ENCODE measurements at regions not wholly inside any gene's neighbourhood (a gene's known extent, or its start where the extent isn't known, plus 50 kb on each side); places are given as distances from the start of the nearest gene placed in this dataset.

DNA sequence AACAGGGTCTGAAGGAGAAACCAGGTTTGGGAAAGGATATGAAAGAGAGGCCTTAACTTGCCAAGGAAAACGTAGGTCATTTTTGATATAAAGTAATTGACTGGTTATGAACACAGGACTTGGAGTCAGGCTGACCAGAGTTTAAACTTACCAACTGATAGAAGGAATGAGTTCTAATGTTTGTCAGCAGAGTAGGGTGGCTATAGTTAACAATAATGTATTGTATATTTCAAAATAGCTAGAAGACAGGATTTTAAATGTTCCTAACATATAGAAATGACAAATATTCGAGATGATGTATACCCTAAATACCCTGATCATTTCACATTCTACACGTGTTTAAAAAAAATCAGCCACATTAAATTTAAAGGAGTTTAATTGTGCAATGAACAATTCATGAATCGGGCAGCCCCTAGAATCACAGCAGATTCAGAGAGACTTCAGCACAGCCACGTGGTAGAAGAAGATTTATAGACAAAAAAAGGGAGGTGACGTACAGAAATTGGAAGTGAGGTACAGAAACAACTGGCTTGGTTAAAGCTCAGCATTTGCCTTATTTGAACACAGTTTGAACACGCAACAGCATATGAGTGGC, 52.5 kb upstream of the PLEKHG7 start:
- DNase-seq: no peak

DNA sequence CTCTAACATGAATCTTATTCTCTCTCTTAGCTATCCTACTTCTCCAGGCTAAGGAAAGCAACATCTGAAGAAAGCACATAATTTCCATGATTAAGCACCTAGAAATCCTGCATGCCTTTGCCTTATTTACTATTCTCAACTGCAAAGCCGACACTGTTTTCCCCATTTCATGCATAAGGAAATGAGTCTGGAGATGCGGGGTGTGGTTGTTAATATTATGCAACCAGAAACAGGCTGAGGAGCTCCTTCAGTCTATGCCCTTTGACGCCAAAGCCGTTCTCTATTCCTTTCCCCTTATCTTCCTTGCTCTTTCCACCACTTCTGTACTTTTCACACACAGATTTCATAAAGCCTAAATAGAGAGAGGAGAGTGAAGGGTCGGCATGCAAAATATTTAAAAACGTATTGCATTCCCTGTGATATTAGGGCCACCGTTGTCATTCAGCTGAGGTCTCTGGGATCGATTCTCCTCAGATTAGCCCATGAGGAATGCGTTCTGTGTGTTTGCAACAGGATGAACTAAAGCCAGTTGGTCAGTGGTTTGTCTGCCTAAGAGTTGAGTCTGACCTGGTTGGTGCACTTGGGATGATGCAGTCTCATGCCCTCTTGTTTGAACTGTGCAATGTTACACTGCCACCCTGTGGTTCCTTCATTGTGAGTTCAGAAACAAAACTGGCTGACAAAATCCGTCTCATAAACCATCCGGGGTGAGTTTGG, 53.1 kb upstream of the PLEKHG7 start:
- peak; percentile 34 to 47 for DNase-seq

DNA sequence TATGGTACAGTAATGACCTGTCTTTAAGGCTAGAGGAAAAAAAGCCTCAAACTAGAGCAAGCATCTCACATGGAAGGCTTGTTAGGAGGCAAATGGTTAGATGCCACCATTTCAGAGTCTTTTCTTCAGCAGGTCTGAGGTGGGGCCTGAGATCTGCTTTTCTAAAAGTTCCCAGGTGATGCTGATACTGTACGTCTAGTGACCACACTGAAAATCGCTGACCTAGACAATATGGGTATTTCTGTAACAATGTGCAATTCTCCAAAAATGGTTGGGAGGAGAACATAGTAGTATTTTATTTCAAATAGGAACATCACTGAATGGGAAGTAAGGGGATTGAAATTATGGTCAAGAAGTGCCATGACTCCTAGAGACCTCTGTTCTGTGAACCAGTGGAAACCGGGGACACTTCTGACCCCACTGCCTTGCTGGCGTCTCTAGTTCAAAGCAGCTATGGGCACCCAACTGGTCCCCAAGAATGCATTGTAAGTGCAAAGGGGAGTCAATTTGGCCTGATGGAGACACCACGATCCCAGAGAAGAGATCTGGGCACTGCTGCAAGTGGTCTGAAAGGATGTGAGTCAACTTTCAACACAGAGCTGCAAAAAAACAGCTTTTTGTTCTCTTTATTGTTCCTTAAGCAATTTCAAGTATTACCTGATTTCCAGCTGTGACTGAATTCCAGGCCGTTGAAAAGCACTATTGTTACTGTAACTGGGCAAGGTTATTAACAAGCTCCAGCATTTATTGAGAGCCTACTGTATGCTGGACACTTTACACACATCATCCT, 54.4 kb upstream of the PLEKHG7 start:
- DNase-seq: no peak

DNA sequence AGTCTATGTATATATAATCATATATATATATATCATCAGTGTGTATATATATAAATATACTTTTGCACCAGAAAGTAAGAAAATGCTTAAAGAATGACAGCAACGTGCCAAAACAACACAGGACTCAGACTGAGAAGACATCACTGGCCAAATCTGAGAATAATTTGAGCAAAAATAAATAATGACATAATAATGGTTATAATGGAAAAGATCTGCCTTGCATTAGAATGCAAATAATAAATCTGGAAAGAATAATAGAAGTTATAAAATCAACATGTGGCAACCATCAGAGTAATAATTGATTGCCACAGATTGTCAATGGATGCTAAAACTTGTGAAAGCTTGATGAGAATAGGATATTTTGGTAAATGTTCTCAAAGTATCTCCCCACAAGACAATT, 61.5 kb upstream of the PLEKHG7 start:
- DNase-seq: no peak

DNA sequence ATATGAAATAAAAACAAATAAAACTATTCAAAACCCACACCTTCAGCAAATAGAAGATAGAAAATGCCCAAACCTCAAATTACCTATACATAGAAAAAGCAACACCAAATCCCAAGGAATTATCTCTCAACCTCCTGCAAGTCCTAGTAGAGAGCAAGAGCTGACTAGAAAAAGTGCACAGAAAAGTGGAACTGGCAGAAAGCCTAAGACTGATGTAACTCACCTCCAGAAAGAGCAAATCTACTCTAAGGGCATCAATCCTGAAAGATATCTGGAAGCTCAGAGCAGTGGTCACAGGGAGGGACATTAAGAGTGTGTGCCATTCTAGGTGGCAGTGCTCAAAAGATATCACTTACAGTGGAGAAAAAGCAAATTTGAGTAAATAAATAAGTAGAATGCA, 62.1 kb upstream of the PLEKHG7 start:
- no peak for DNase-seq

DNA sequence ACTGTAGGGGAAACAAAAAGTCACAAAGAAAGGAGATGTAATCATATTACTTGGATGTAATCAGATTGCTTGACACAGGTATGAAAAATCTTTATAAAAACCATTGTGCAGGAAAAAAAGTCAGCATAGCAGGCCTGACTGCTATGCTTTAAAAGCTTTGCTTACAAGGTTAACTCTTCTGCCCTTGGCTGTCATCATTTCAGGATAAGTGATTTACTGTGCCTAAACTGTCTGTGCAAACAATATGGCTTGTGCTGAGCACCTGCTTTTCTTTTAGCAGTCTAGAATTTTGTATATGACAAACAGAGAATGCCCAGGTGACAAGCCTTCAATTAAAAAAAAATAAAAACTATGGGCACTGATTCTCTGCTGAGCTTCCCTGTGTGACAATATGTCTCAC, 63.8 kb upstream of the PLEKHG7 start:
- DNase-seq: no peak

DNA sequence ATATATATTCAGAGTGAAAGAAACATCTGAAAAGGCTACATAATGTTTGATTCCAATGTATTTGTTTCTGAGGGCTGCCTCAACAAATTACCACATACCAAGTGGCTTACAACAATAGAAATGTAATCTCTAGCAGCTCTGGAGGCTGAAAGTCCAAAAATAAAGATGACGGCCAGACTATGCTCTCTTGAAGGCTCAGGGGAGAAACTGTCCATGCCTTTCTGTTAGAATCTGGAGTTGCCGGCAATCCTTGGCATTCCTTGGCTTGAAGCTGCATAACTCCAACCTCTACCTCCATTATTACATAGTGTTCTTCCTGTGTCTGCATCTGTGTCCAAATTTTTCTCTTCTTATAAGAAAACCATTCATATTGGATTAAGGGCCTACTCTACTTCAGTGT, 68.1 kb upstream of the PLEKHG7 start:
- no peak for DNase-seq

DNA sequence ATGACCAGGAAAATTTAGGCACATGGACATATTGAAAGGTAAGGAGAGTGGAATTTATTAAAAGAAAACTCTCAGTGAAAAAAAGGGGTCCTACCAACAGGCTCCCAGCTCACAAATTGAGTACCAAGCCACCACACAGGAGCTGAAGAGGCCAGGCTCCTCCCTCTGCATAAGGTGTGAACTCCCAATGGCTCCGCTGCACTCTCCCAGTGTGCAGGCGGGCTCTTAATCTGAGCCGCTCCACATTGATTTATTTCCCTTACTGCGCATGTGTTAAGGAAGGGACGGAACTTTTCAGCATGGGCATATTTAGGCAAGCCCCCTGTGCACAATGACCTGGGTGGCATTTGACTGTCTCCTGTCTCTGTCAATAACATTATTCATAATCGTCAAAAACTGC, 68.6 kb upstream of the PLEKHG7 start:
- DNase-seq: no peak

DNA sequence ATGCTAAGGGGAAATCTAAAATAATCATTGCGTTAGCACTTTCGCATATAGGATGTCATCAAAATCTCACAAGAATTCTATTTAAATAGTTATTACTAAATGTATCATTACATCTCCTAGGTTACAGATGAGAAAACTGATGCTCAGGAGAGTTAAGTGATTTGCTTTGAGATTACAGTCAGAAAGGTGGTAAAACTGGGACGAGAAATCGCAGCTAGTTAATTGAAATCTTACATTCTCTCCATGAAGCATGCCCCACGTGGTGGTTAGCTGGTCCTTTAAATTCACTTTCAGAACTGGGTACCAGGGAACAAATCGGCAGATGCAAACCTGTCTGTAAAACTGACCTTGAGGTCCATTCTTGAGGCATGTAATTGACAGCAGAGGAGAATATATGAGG, 71.8 kb upstream of the PLEKHG7 start:
- no peak for DNase-seq

DNA sequence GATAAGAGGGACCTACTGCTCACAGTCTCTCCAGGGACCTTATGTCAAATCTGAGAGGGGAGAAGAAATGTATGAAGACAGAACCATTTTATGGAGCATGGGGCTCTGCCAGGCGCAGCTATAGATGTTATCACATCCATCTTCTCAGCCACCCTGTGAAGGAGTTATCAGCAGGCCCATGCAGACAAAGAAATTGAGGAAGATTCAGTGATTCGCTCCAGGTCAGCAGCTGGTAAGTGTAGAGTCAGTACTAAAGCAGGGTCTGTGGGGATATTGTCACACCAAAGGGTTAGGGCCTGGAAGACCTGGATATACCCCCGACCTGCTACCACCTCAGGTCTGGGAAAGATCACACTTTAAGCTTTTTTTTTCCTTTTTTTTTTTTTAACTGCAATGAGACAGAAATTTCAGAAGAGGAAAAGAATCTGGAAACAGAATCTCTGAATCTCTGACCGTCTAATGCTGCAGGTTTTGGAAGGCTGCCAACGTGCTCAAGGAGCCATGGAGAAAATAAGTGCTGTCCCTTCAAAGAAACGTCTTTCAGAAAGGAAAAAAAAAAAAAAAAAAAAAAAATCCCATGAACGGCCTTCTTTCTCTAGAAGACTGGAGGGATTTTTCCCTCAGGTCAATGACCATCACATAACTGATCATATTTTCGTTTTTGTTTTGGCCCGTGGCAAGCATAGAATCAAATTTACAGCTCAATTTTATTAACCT, 73.3 kb upstream of the PLEKHG7 start:
- DNase-seq: no peak

DNA sequence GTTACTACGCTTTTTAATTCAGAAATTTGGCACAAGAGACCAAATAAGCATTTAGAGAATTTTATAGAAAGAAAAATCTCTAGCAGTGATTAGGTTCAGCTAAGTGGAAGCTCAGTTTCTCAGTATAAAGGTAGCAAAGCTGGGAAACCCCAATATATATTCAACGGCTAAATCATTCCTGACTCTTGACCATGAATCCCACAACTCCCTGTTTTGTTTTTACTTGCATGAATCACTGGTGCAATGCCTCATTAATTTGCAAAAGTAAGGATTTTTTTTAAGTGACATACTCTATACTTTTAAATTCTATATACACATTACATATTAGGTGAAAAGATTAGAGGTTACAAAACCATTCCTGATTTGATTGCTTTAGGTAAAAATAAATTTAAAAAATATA, 74.3 kb upstream of the PLEKHG7 start:
- no peak for DNase-seq

DNA sequence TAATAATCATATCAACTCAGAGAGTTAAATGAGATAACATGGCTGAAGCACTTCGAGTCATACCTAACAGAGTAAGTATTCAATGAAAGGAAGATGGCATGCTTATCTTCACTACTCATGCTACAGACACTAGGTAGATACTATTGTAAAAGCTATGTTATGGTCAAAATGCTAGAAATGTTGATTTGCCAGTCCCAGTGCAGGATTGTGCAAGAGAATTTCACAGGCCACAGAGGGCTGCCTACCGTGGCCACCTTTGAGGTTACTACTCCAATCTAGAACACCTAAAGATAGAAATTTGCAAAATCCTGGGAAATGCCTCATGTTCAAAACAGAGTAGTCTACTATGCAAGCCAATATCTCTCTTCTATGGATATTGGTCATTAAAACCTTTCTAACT, 75.3 kb upstream of the PLEKHG7 start:
- DNase-seq: no peak

DNA sequence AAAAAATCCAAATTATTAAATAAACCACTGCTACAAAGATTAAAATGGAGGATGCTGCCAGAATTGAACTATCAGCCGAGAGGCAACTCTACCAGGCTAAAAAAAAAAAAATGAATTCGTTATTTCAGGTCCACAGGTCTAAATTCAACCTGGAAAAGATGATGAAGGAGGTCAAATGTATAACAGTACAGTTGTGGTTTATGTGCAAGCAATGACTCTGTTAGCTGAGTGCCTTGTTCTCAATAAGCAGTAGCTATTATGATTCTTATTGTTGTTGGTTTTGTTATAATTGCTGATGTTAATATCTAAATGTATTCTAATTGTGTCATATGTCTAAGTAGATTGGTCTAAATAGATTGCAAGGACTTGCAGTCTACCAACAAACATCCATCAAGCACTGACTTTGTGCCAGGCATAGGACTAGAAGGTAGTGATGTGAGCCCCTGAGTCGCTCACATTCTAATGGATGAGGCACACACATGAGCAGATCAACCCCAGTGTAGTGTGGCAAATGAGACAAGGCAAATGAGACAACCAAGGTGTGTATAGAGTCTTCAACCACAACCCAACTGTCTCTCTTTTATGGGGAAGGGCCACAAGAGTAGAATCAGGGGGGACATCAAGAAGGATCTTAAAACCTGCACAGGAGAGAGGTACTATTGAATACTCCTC, 77.0 kb upstream of the PLEKHG7 start:
- no peak for DNase-seq

DNA sequence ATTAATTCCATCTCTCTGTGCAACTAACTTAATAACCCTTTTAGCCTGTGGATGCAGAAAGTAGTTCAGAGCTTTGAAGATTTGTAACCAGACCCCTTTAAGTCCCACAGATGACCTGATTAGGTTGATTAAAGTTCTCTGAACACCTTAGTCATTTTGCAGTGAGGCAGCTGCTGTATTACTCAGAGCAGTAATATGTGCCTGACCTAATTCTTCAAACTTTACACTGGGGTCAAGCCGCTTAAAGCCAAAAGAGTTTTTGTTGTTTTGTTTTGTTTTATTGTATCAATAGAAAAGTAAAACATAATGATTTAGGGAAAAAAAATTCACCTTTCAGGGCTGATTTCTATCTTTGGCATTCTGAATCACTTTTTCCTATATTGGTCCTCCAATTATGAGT, 78.6 kb upstream of the PLEKHG7 start:
- no peak for DNase-seq

DNA sequence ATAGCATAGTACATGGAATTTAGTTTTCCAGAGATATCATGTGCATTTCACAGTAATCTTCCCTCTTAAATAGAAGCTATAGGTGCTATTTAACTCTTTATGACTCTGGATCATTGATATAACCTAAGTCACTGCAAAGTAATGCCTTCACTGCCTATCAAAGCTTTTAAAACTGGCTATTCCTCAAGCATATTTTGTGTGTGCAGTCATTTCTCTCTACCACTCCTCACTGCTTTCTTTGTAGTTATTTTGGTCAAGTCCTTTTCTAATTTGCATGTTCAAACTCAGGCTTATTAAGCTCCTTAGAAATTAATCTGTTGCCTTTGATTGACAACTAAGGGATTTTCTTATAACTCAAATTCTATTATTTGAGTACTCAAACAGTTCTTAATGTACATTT, 79.4 kb upstream of the PLEKHG7 start:
- DNase-seq: no peak

DNA sequence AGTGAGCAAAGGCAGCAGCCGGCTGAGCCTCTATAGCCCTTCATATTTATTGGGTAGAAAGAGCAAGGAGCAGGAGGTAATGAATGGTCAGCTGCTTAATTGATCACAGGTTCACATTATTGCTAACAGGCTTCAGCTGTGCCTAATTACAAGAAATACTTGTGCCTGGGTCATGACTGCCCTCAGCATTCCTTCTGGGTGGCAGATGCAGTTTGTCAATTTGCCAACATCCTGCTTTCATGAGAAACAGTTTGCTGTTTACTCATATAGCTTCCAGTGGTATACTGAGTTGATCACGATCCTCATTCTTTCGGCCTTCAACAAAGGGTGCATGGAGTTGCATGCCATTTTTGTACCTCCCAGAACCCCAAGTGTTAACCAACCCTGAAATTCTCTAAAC, 81.0 kb upstream of the PLEKHG7 start:
- no peak for DNase-seq

DNA sequence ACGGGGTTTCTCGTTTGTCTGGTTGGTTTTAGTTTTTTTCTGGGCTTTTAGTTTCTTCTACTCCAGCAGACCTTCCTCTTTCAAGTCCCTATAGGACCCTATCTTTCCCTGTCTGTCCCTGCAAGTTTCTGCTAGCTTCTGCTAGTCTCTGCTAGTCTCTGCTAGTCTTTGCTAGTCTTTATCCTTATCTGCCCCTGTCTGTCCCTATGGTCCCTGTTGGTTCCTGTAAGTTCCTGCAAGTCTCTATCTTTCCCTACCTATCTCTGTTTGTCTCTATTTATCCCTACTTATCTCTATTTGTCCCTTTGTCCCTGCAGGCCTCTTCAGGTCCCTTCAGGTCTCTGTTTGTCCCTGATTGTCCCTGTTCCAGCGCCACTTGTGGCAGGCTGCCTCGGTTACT, 81.5 kb upstream of the PLEKHG7 start:
- DNase-seq: no peak

DNA sequence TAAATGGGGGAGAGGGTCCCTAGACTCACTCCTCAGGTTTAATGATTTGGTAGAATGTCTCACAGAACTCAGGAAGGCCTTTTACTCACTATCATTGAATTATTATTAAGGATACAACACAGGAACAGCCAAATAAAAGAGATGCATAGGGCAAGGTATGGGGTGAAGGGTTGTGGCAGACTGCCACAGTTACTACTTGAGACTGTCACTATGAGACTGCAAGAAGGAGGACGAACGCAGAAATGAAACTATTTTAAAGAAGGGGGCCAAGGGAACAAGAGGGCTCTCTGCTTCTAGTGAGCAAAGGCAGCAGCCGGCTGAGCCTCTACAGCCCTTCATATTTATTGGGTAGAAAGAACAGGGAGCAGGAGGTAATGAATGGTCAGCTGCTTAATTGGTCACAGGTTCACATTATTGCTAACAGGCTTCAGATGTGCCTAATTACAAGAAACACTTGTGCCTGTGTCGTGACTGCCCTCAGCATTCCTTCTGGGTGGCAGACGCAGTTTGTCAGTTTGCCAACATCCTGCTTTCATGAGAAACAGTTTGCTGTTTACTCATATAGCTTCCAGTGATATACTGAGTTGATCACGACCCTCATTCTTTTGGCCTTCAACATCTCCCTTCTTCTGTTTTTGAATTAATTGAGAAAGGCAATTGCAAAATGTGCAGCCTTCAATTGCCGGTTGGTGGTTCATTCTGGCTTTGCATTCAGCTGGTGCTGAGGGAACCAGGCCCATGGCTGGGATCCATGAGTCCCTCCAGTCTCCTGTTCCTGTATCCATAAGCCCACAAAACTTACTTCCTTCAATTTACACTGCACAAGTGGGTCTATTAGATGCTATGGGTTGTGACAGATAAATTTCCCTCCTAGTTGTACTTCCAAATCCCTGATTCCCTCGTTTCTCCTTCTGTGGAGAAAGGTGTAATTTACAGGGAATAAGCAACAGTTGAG, 82.8 kb upstream of the PLEKHG7 start:
- no peak for DNase-seq

DNA sequence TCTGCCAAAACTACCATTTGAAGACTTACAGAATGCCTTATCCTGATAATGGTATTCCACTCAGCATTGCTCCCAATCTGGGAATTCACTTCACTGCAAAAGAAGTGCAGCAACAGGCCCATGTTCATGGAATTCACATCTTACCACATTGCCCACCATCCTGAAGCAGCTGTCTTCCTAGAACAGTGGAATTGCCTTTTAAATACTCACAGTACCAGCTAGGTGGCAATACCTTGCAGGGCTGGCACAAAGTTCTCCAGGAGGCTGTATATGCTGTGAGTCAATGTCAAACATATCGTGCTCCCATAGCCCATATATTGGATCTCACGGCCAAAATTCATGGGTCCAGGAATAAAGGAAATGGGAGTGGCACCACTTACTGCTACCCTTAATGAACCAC, 83.8 kb upstream of the PLEKHG7 start:
- no peak for DNase-seq

DNA sequence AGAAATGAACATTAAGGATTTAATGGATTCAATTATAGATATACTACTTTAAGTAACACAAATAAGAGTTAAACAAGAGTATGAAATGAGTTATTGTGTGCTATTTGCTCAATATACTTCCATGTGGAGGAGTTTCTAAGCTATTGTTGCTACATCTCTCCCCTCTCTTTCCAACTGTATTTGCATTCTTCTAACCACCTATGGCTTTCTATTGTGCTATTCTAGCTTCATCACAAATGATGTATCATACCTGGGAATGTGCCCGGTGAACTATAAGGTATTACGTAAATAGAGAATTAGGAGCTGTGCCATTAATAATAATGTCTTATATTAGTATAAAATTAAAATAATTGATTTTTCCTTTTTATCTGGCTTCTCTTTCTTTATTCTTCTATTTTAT, 87.1 kb upstream of the PLEKHG7 start:
- no peak for DNase-seq

DNA sequence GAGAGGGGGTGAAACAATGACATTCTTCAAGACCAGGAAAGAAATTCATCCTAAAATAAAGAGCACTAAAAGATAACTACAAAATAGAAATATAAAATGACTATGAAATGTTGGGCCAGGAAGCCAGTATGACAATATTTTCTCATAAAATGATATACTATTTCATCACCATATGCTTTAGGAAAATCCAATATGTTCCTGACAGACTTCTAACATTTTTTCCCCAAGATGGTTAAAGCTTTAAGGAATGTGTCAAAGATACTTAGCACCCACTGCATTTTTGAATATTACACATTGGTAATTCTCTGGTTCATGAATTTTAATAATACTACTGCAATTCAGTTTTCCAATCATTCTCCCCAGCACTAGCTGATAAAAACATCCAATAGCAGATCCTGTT, 87.7 kb upstream of the PLEKHG7 start:
- DNase-seq: no peak

DNA sequence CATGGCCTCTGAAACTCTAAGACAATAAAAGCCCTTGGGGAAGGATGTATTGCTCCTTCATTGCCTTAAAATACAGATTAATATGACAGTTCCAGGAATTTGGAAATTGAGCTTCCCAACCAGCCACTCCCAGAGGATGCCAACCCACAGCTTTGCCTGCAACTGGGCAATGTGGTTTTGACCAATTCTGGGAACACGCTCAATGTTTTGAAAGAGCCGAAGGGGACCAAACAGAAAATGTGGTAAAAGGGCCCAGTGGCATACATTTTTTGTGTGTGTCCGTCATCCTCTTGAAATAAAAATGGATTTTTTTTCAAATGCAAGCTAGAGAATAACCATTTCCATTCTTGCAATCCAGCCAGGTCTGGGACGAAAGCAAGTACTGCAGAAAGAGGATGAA, 88.3 kb upstream of the PLEKHG7 start:
- no peak for DNase-seq
